BJ (cell line): ENCODE measurements at regions not wholly inside any gene's neighbourhood (a gene's known extent, or its start where the extent isn't known, plus 50 kb on each side); places are given as distances from the start of the nearest gene placed in this dataset.
A peak's percentile ranks its signal among the peaks of the same experiment; 100 is the strongest.

ENCODE experiments used
- CTCF ChIA-PET: fragments of 350-600 bp; formaldehyde crosslinking; extraction: SDS; loops from one replicate; lab custom pipeline; 2021; ENCODE audit warnings: antibody characterized with exemption, inconsistent platforms; lab: Yijun Ruan, JAX
- POLR2A ChIA-PET: fragments of 300-600 bp; sonication (Branson Sonifier 250); formaldehyde crosslinking; extraction: SDS; loops from one replicate; lab custom pipeline; 2021; ENCODE audit warnings: antibody characterized with exemption; lab: Charles Lee
- DNase-seq: peaks from one replicate; pipeline ENCODE4 v3.0.0-alpha.2; 2011; ENCODE audit warnings: low read depth
- H3K27me3 ChIP-seq: 2 replicates; pipeline ENCODE4 v1.6.0; 2011; ENCODE audit warnings: low read length; ENCODE audit not compliant: control insufficient read depth, insufficient read depth
- H3K36me3 ChIP-seq: 2 replicates; pipeline ENCODE4 v1.5.1; 2011; ENCODE audit warnings: low read length; ENCODE audit not compliant: control insufficient read depth, insufficient read depth
- H3K4me3 ChIP-seq: 2 replicates; pipeline ENCODE4 v1.5.1; 2011; ENCODE audit warnings: low read depth, mild to moderate bottlenecking, control low read depth, low read length
- TF ChIP-seq, protein P1 (sequence below): IDR thresholded peaks from 2 replicates; pipeline ENCODE4 v1.5.1; 2011; ENCODE audit warnings: low read depth, mild to moderate bottlenecking, control low read depth, inconsistent platforms, low read length, moderate library complexity; ENCODE audit not compliant: insufficient read depth

DNA sequence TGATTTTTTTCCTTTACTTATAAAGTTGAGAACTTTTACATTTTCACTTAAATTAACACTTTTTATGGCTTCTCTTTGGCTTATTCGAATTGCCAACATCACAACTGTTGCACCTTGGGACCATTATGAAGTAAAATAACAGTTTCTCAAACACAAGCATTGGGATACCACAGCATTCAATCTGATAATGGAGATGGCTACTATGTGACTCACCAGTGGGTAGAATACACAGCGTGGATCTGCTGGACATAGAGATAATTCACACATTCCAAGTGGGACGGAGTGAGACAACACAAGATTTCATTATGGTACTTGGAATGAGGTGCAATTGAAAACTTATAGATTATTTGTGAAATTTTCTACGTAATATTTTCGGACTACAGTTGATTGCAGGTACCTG, 68.0 kb downstream of the ADAMTS1 start:
- ChIA-PET CTCF (interaction anchor here (0.9 kb wide), 1 partner anchor 44 kb away, joined by 3 read pairs; no protein-coding TSS in a partner anchor), POLR2A (no interaction called here)
- H3K4me3 ChIP-seq = no peak overlapping the region
- no peaks in the 10 kb centered on the region for H3K36me3 ChIP-seq
- H3K27me3 ChIP-seq = no peaks in the 10 kb centered on the region
- DNase-seq = no peak
- TF ChIP-seq, protein P1, sequence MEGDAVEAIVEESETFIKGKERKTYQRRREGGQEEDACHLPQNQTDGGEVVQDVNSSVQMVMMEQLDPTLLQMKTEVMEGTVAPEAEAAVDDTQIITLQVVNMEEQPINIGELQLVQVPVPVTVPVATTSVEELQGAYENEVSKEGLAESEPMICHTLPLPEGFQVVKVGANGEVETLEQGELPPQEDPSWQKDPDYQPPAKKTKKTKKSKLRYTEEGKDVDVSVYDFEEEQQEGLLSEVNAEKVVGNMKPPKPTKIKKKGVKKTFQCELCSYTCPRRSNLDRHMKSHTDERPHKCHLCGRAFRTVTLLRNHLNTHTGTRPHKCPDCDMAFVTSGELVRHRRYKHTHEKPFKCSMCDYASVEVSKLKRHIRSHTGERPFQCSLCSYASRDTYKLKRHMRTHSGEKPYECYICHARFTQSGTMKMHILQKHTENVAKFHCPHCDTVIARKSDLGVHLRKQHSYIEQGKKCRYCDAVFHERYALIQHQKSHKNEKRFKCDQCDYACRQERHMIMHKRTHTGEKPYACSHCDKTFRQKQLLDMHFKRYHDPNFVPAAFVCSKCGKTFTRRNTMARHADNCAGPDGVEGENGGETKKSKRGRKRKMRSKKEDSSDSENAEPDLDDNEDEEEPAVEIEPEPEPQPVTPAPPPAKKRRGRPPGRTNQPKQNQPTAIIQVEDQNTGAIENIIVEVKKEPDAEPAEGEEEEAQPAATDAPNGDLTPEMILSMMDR = no peak

DNA sequence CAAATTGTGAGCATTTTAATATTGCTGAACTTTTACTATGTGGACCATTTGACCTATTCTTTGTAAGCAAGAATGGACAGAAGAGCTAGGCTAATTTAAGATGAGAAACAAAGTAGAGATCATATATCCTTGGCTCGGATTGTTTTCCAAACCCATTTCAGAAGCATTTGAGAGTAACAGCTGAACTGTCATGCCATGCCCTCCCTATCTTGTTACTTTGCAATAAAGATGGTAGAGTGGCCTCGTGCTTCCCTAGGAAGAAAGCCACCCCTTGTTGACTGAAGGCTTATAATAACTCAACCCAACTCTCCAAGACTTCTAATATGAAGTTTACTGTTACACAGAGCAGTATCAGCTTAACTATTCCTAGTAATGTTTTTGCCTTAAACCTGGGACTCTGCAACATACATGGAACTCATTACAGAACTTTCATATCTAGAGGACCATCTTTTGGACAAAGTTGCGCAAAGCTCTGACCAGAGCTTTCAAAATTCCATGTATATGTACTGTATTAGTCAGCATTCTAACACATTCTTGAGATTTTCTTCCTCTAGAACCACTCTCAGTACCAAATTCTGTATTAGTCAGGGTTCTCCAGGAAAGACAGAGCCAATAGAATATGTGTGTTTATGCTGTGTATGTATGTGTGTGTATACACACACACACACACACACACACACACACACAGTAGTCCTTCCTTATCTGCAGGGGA, 68.7 kb downstream of the ADAMTS1 start:
- peak; percentile 46 for DNase-seq
- Histone ChIP-seq H3K4me3 (no peak overlapping the region), H3K36me3 (no peaks in the 10 kb centered on the region), H3K27me3 (no peaks in the 10 kb centered on the region)
- ChIA-PET POLR2A (no interaction called here), CTCF (interaction anchor here (0.6 to 2.4 kb wide), 5 partner anchors 9 to 65 kb away, joined by 3 to 10 read pairs (median 5); no protein-coding TSS in a partner anchor)
- TF ChIP-seq, protein P1 = no peak

DNA sequence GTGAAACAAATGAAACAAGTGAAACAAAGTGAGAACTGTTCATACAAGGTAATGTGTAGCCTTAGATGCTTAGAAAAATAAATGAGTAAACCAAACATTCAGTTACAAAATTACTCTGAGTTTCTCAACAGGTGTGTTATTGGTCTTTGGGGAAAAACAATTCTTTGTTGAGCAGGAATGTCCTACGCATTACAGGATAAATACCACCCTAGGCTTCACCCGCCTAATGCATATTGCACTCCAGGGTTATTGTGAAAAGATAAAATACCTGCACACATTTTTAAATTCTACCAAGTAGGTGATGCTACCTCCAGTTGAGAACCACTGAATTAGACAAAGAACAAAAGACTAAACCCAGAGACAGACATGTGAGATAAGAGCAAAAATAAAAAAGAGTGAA, 72.2 kb downstream of the ADAMTS1 start:
- no peak for DNase-seq
- Histone ChIP-seq H3K4me3 (no peak overlapping the region), H3K36me3 (no peaks in the 10 kb centered on the region), H3K27me3 (no peaks in the 10 kb centered on the region)
- ChIA-PET CTCF (no interaction called here), POLR2A (no interaction called here)
- TF ChIP-seq, protein P1 = no peak

DNA sequence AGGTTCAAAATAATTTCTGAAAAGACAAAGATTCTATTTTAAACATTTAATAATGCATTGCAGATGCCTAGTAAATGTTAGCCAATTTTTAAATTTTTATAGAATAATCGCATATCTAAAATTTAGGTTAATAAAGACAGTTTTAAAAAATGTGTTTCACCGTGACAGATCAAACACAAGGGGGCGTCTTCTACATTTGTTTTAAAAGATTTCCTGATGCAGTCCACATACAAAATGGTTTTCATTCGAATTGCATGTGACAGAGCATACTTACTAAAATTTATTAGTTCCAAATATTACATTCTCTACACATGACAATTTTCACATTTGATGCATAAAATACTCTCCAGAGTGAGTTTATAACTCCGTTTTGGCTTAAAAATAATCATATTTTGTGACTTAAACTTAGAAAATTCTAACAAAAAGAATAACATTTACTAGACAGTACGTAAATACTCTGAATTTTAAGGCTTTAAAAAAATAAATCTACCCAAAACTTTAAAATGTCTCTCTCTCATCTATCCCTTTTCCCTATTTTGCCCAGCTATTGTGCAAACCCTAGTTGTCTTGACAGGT, 75.5 kb downstream of the ADAMTS1 start:
- POLR2A ChIA-PET = no interaction called here
- Histone ChIP-seq H3K27me3 (no peaks in the 10 kb centered on the region), H3K4me3 (no peak overlapping the region), H3K36me3 (no peaks in the 10 kb centered on the region)
- no peak for DNase-seq
- CTCF ChIA-PET = interaction anchor here (0.8 to 1.5 kb wide), 3 partner anchors 12 to 75 kb away, joined by 3 to 6 read pairs (median 4); no protein-coding TSS in a partner anchor
- TF ChIP-seq, protein P1 = peak; percentile 56

- no peaks in the 10 kb centered on the region for H3K27me3 ChIP-seq
Observed at GRCh38 chr21:26766826-26767325, 78.3 kb downstream of the ADAMTS1 start.

More at GRCh38 chr21:26766826-26767325, 78.3 kb downstream of the ADAMTS1 start:
- no peaks in the 10 kb centered on the region for H3K36me3 ChIP-seq
- no peak for DNase-seq
- H3K4me3 ChIP-seq = no peak overlapping the region
- CTCF ChIA-PET = interaction anchor here (0.6 to 0.7 kb wide), 2 partner anchors 10 to 1979 kb away, joined by 3 read pairs; no protein-coding TSS in a partner anchor
- POLR2A ChIA-PET = no interaction called here
- TF ChIP-seq, protein P1 = no peak
